Sigmoid colon (tissue), 4 donors: ENCODE measurements at regions not wholly inside any gene's neighbourhood (a gene's known extent, or its start where the extent isn't known, plus 50 kb on each side); places are given as distances from the start of the nearest gene placed in this dataset.

Source experiments
- CTCF ChIP-seq, 4 experiments: fragments of 450-650 bp in 3 of 4; fragments of 200-600 bp in 1 of 4; IDR thresholded peaks; one replicate each; pipeline ENCODE4 v1.5.1; 2016 to 2019; ENCODE audit warnings: antibody characterized with exemption in 4 of 4, mild to moderate bottlenecking in 3 of 4, moderate library complexity in 2 of 4
- POLR2AphosphoS5 ChIP-seq, 4 donors: sonication (generic); formaldehyde crosslinking; IDR thresholded peaks; one replicate each; pipeline ENCODE4 v1.6.1; 2017; ENCODE audit warnings: antibody characterized with exemption in 4 of 4

GRCh38 chr1:17935230-17935629, 172.4 kb upstream of the IGSF21 start:
- TF ChIP-seq CTCF (IDR thresholded peaks at IDR 0.05) (no peak), POLR2AphosphoS5 (IDR thresholded peaks at IDR 0.05) (no peak)
